H1 (cell line): ENCODE measurements at regions not wholly inside any gene's neighbourhood (a gene's known extent, or its start where the extent isn't known, plus 50 kb on each side); places are given as distances from the start of the nearest gene placed in this dataset.

ENCODE experiments used
- BRCA1 ChIP-seq: IDR thresholded peaks from 2 replicates; pipeline ENCODE4 v1.6.1; 2012; ENCODE audit warnings: low read depth, low read length, improper control_type of control experiment
- CHD7 ChIP-seq: fragments of 300-600 bp; sonication (generic); IDR thresholded peaks from 2 replicates; pipeline ENCODE4 v1.7.1; 2012; ENCODE audit warnings: low read length, moderate library complexity, mild to moderate bottlenecking, inconsistent platforms; ENCODE audit not compliant: insufficient replicate concordance
- JUN ChIP-seq: IDR thresholded peaks from 2 replicates; pipeline ENCODE4 v1.6.1; 2011; ENCODE audit warnings: low read depth, mild to moderate bottlenecking, improper control_type of control experiment, low read length
- POLR2AphosphoS5 ChIP-seq: IDR thresholded peaks from 2 replicates; pipeline ENCODE4 v1.6.1; 2011; ENCODE audit warnings: low read depth, low read length

GRCh38 chrX:76987381-76987780 is 459.8 kb upstream of the FGF16 start (continued):
- TF ChIP-seq CHD7, result no peak
- no peak for TF ChIP-seq BRCA1
- no peak for TF ChIP-seq POLR2AphosphoS5
- no peak for TF ChIP-seq JUN
- TF ChIP-seq, all 59 proteins: peak for 0
